ENCODE measurements at regions not wholly inside any gene's neighbourhood (a gene's known extent, or its start where the extent isn't known, plus 50 kb on each side); places are given as distances from the start of the nearest gene placed in this dataset.

DNA sequence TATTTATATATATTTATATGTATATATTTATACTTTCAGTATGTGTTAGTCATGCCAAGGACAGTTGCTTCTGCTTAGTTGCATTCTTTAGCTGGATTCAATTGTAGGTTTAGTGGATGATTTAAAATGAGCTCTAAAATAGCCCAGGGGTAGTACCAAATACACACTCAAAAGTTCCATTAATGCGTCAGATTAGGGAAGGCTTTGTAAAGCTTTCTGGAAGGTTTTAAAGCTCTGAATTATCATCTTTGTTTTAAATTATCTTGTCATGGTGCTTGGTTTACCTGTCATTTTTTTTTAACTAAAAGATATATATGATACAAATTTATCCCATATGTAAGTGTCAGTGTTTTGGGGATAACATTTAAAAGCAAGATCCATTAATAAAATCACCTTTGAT lies 242.7 kb upstream of the ADAMTS5 start:
- WGBS, 3 donors: 88 to 100% (median 97%) methylated on average over 1 of the region's 1 CpG
- no peak overlapping the region for H3K27ac ChIP-seq
- no peaks in the 10 kb centered on the region for H3K36me3 ChIP-seq
- H3K9me3 ChIP-seq: no peaks in the 10 kb centered on the region
- H3K27me3 ChIP-seq: no peaks in the 10 kb centered on the region
- H3K4me1 ChIP-seq (ENCODE audit: insufficient read depth): no peaks in the 10 kb centered on the region
- DNase-seq: no peak
- no peak for TF ChIP-seq POLR2A (IDR thresholded peaks at IDR 0.05)
- no peak for TF ChIP-seq EP300 (IDR thresholded peaks at IDR 0.05)
- TF ChIP-seq, protein P1, sequence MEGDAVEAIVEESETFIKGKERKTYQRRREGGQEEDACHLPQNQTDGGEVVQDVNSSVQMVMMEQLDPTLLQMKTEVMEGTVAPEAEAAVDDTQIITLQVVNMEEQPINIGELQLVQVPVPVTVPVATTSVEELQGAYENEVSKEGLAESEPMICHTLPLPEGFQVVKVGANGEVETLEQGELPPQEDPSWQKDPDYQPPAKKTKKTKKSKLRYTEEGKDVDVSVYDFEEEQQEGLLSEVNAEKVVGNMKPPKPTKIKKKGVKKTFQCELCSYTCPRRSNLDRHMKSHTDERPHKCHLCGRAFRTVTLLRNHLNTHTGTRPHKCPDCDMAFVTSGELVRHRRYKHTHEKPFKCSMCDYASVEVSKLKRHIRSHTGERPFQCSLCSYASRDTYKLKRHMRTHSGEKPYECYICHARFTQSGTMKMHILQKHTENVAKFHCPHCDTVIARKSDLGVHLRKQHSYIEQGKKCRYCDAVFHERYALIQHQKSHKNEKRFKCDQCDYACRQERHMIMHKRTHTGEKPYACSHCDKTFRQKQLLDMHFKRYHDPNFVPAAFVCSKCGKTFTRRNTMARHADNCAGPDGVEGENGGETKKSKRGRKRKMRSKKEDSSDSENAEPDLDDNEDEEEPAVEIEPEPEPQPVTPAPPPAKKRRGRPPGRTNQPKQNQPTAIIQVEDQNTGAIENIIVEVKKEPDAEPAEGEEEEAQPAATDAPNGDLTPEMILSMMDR (IDR thresholded peaks at IDR 0.05): no peak
- H3K4me3 ChIP-seq: no peak overlapping the region
- intact Hi-C loops (cut with DNase I): no loop called here

DNA sequence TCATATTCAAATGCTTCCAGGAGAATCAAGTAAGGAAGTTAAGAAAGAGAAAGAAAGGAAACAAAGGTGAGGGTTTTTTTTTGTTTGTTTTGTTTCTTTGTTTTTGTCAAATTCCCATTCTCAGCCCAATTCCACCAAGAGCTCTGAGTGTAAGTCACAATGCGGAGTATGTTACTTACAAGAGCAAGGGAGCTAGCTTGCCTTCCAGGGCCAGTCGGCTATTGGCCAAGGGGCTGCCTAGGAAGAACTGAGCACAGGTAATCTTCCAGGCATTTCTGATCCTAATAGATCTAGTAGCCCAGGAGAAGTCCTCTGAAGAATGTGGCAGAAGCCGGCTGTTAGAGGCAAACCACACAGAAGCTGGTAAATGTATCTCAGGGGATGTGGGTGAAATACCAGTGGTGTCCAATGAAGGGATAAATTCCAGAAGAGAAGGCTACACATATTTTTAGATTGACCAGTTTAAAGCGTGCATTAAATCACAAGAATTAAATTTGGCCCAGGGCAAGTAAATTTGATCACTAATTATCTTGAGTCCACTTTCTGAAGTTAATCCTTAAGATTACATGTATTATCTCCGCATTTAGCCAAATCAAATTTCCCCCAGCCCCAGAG lies 239.6 kb upstream of the ADAMTS5 start:
- Histone ChIP-seq H3K27me3 (no peaks in the 10 kb centered on the region), H3K36me3 (no peaks in the 10 kb centered on the region), H3K4me3 (no peak overlapping the region), H3K9me3 (no peaks in the 10 kb centered on the region), H3K27ac (no peak overlapping the region), H3K4me1 (ENCODE audit: insufficient read depth) (peaks cover 1% of the 10 kb centered on the region)
- intact Hi-C loops (cut with DNase I): no loop called here
- TF ChIP-seq, protein P1 (IDR thresholded peaks at IDR 0.05): no peak
- no peak for TF ChIP-seq POLR2A (IDR thresholded peaks at IDR 0.05)
- no peak for TF ChIP-seq EP300 (IDR thresholded peaks at IDR 0.05)
- DNase-seq: no peak
- 78 to 86% (median 79%) methylated on average over 5 of the region's 5 CpGs for WGBS, 3 donors

DNA sequence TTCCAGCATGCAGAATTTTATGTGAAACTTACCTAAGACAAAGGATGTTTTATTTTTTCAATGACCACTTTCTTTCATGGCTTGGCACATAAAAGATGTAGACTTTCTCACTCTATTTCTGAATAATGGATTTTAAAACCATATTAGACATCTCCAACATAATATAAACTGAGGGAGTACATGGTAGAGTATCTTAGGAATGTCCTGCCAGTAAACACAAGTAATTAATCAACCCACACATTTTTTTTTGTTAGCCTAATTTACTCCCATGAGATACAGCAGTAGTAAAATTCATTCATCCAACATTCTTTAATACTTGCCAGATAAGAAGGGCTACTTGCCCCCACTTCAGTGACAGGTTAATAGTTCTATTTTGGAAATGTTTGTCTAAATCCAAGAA lies 235.4 kb upstream of the ADAMTS5 start:
- Histone ChIP-seq H3K36me3 (no peaks in the 10 kb centered on the region), H3K9me3 (no peaks in the 10 kb centered on the region), H3K27me3 (no peaks in the 10 kb centered on the region), H3K27ac (no peak overlapping the region), H3K4me3 (no peak overlapping the region), H3K4me1 (ENCODE audit: insufficient read depth) (peaks cover 1% of the 10 kb centered on the region)
- intact Hi-C loops (cut with DNase I): no loop called here
- TF ChIP-seq POLR2A (IDR thresholded peaks at IDR 0.05) (no peak), EP300 (IDR thresholded peaks at IDR 0.05) (no peak)
- TF ChIP-seq, protein P1 (IDR thresholded peaks at IDR 0.05): no peak
- no peak for DNase-seq

DNA sequence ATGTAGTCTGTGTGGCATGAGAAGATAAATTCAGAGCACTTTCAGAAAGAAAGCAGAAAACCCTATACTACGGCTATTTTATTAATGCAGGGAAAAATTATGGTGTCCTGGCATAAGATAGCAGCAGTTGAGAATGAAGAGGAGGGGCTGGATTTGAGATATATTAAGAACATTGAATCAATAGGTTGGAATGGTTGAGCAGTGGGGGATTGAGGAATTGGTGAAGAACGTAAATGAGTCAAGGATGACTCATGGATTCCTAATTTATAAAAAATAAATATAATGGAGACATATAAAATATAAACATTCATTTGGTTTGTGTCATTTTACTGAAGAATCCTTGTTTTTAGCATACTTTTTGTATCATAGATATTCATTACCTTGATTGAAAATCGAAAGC lies 234.3 kb upstream of the ADAMTS5 start:
- intact Hi-C loops (cut with DNase I): no loop called here
- no peaks in the 10 kb centered on the region for H3K9me3 ChIP-seq

More for the DNA sequence above, 234.3 kb upstream of the ADAMTS5 start:
- no peaks in the 10 kb centered on the region for H3K36me3 ChIP-seq
- no peaks in the 10 kb centered on the region for H3K27me3 ChIP-seq
- DNase-seq: no peak
- H3K27ac ChIP-seq: no peak overlapping the region
- WGBS, 3 donors: 73 to 77% (median 75%) methylated on average over 3 of the region's 3 CpGs
- peaks cover 1% of the 10 kb centered on the region for H3K4me1 ChIP-seq (ENCODE audit: insufficient read depth)
- no peak overlapping the region for H3K4me3 ChIP-seq
- no peak for TF ChIP-seq EP300 (IDR thresholded peaks at IDR 0.05)
- TF ChIP-seq, protein P1 (IDR thresholded peaks at IDR 0.05): no peak
- TF ChIP-seq POLR2A (IDR thresholded peaks at IDR 0.05): no peak
